ENCODE measurements at regions not wholly inside any gene's neighbourhood (a gene's known extent, or its start where the extent isn't known, plus 50 kb on each side); places are given as distances from the start of the nearest gene placed in this dataset.

DNA sequence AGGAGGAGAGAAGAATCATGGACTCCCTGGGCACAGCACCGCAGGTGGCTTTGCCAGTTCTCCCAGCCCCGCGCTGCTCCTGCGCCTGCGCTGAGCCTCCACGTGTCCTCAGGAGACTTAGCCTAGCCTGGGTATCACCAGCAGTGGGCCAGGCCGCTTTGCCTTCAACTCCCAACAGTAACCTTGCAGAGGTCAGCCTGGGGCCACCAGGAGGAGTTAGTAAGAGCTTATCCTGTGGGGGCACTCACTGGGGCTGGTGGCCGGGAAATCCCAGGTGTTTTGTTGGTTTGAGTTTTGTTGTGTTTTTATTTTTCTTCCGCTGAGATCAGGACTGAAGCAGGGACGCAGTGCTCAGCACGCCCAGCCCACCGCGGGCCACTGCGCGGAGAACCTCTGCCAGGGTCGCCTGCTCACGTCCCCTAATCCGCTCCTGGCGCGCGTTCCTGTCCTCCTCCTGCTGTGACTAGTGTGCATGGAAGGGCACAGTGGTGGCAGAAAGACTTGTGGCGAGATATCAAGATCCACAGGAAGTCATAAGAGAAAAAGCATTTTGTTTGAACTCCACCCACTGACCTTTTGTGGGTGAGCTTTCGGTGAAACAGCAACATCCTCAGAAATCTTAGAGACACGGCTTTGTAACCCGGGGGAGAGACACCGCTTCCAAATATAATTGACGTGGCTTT lies 207.4 kb upstream of the RFC3 start:
- no peak for DNase-seq
- Histone ChIP-seq H3K9me2 (replicated peaks; ENCODE audit: insufficient read depth, low read length) (no peaks in the 10 kb centered on the region), H3F3A (ENCODE audit: insufficient read depth, low read length) (no peaks in the 10 kb centered on the region), H3K4me2 (ENCODE audit: low read depth, low read length) (no peak overlapping the region), H4K20me1 (ENCODE audit: insufficient read depth, low read length) (no peaks in the 10 kb centered on the region), H3K9me3 (replicated peaks; ENCODE audit: insufficient read depth, low read length) (no peaks in the 10 kb centered on the region), H2AFZ (ENCODE audit: low read length) (no peak overlapping the region), H3K79me2 (ENCODE audit: low read length) (no peaks in the 10 kb centered on the region), H3K4me3 (ENCODE audit: low read length) (no peak overlapping the region), H3K27ac (ENCODE audit: low read length) (no peak overlapping the region), H3K4me1 (ENCODE audit: low read length) (no peaks in the 10 kb centered on the region), H3K27me3 (replicated peaks; ENCODE audit: insufficient read depth, low read length) (no peaks in the 10 kb centered on the region), H3K36me3 (replicated peaks; ENCODE audit: insufficient read depth, low read length) (no peaks in the 10 kb centered on the region), H3K9ac (ENCODE audit: low read length) (no peak overlapping the region)
- TF ChIP-seq EZH2 (optimal IDR thresholded peaks at IDR 0.05; ENCODE audit: low read depth, low read length) (no peak), EZH2phosphoT487 (IDR thresholded peaks at IDR 0.05; ENCODE audit: low read length) (no peak), CTCF (IDR thresholded peaks at IDR 0.05; ENCODE audit: low read length) (no peak)

DNA sequence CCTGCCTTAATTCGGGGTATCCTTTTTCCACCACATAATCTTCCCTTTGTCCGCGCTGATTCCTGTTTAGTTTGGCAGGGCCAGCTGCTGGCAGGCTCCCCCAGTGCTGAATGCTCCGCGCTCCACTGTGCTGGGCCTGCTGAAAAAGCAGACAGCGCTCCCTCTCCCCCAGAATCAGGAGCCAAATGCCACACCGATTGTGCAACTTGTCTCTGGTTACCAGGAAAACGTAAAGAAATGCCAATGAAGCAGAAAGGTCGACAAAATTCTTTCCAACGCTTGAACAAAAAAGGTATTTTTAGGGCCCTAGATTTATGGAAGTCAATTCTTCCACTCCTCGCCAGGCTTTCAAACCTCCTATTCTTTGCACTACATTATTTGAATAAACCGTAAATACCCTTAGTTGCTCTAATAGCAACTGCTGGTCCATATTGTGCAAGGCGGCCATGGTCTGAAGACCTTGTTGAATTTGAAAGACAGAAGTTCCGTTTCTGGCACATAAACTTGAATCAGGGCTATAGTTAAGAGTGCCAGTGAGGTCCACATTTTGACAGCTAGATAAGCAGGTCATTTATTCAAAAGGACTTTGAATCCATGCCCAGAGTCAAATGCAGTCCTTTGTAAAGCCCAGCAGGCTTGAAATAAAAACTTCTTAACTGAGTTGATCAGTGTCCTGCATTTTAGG lies 206.7 kb upstream of the RFC3 start:
- DNase-seq, result no peak
- H3K27ac ChIP-seq (ENCODE audit: low read length), result no peak overlapping the region
- H3K36me3 ChIP-seq (replicated peaks; ENCODE audit: insufficient read depth, low read length), result no peaks in the 10 kb centered on the region
- H3F3A ChIP-seq (ENCODE audit: insufficient read depth, low read length), result no peaks in the 10 kb centered on the region
- no peaks in the 10 kb centered on the region for H3K9me3 ChIP-seq (replicated peaks; ENCODE audit: insufficient read depth, low read length)
- H2AFZ ChIP-seq (ENCODE audit: low read length), result no peak overlapping the region
- H3K4me1 ChIP-seq (ENCODE audit: low read length), result no peaks in the 10 kb centered on the region
- TF ChIP-seq EZH2 (optimal IDR thresholded peaks at IDR 0.05; ENCODE audit: low read depth, low read length) (no peak), EZH2phosphoT487 (IDR thresholded peaks at IDR 0.05; ENCODE audit: low read length) (no peak), CTCF (IDR thresholded peaks at IDR 0.05; ENCODE audit: low read length) (no peak)
- H3K4me3 ChIP-seq (ENCODE audit: low read length), result no peak overlapping the region
- H3K9me2 ChIP-seq (replicated peaks; ENCODE audit: insufficient read depth, low read length), result no peaks in the 10 kb centered on the region
- H3K9ac ChIP-seq (ENCODE audit: low read length), result no peak overlapping the region
- H4K20me1 ChIP-seq (ENCODE audit: insufficient read depth, low read length), result no peaks in the 10 kb centered on the region
- H3K27me3 ChIP-seq (replicated peaks; ENCODE audit: insufficient read depth, low read length), result no peaks in the 10 kb centered on the region
- H3K4me2 ChIP-seq (ENCODE audit: low read depth, low read length), result no peak overlapping the region
- no peaks in the 10 kb centered on the region for H3K79me2 ChIP-seq (ENCODE audit: low read length)

DNA sequence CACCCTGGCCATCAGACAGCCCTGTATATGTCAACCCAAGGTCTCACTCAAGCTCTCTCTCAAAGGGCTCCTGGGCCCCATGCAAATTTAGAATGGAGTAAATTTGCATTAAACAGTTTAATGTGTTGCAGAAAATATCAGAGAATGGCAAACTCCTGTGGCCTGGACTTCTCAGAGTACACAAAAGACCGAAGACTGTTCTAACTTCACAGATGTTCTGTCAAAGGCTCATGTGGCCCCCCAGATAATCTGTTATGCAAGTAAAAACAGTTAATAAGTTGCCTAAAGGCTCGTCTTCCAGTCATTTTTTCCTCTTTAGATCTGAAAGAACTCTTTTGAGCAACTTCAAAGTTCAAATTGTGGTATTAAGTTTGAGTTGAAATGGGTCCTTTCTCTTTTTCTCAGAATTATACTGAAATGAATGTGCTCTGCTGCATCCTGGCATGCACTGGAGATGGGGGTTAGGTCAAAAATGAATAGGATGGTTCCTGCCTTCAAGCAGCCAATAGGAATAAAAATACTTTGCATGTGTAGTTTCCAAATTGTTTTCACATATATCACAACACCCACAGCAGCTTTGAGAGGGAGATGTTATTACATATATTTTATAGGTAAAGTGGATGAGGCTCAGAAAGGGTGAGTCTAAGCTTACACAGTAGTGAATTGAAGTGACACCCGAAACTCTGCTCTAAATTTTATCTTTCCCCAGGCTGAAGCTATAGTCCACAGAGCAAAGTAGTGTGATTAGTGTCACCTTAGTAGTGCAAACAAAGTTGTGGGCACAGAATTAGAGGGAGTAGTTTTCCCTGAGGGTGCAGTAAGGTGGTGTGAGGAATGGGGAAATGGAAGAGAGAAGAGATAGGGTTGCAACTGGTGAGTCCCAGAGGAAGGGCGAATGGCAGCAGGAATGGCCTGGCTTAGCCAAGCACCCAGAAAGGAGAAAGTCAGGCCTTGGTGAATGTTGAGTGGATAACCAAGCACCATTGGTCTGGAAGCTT lies 205.0 kb upstream of the RFC3 start:
- no peaks in the 10 kb centered on the region for H3K79me2 ChIP-seq (ENCODE audit: low read length)
- DNase-seq, result no peak
- H3K4me2 ChIP-seq (ENCODE audit: low read depth, low read length), result no peak overlapping the region
- H3K9ac ChIP-seq (ENCODE audit: low read length), result no peak overlapping the region
- H3K27ac ChIP-seq (ENCODE audit: low read length), result no peak overlapping the region
- no peaks in the 10 kb centered on the region for H3K27me3 ChIP-seq (replicated peaks; ENCODE audit: insufficient read depth, low read length)
- no peak overlapping the region for H3K4me3 ChIP-seq (ENCODE audit: low read length)
- no peaks in the 10 kb centered on the region for H3K9me2 ChIP-seq (replicated peaks; ENCODE audit: insufficient read depth, low read length)
- H2AFZ ChIP-seq (ENCODE audit: low read length), result no peak overlapping the region
- H3K4me1 ChIP-seq (ENCODE audit: low read length), result no peaks in the 10 kb centered on the region
- no peaks in the 10 kb centered on the region for H3K36me3 ChIP-seq (replicated peaks; ENCODE audit: insufficient read depth, low read length)
- H3F3A ChIP-seq (ENCODE audit: insufficient read depth, low read length), result no peaks in the 10 kb centered on the region
- no peak for TF ChIP-seq EZH2phosphoT487 (IDR thresholded peaks at IDR 0.05; ENCODE audit: low read length)
- no peak for TF ChIP-seq CTCF (IDR thresholded peaks at IDR 0.05; ENCODE audit: low read length)
- TF ChIP-seq EZH2 (optimal IDR thresholded peaks at IDR 0.05; ENCODE audit: low read depth, low read length), result no peak
- no peaks in the 10 kb centered on the region for H4K20me1 ChIP-seq (ENCODE audit: insufficient read depth, low read length)
- no peaks in the 10 kb centered on the region for H3K9me3 ChIP-seq (replicated peaks; ENCODE audit: insufficient read depth, low read length)
